Nephron (organoid): ENCODE measurements at regions not wholly inside any gene's neighbourhood (a gene's known extent, or its start where the extent isn't known, plus 50 kb on each side); places are given as distances from the start of the nearest gene placed in this dataset.
A peak's percentile ranks its signal among the peaks of the same experiment; 100 is the strongest.

Source experiments
- H3K27ac Mint-ChIP-seq, 3 experiments: 2 replicates each; pipeline ENCODE4 v1.8.0; 2020; ENCODE audit warnings: mixed read lengths in 3 of 3, mild to moderate bottlenecking in 2 of 3, moderate library complexity in 1 of 3
- H3K27me3 Mint-ChIP-seq: 2 replicates; pipeline ENCODE4 v1.8.0; 2021; ENCODE audit warnings: low read depth, mild to moderate bottlenecking, moderate library complexity, mixed read lengths
- H3K36me3 Mint-ChIP-seq: 2 replicates; pipeline ENCODE4 v1.8.0; 2020; ENCODE audit warnings: low read depth, mixed read lengths
- H3K4me1 Mint-ChIP-seq: 2 replicates; pipeline ENCODE4 v1.8.0; 2020; ENCODE audit warnings: mixed read lengths
- H3K4me3 Mint-ChIP-seq, 3 experiments: 2 replicates each; pipeline ENCODE4 v1.8.0; 2020; ENCODE audit warnings: mild to moderate bottlenecking in 3 of 3, mixed read lengths in 3 of 3, moderate library complexity in 2 of 3
- H3K9me3 Mint-ChIP-seq: 2 replicates; pipeline ENCODE4 v1.8.0; 2020; ENCODE audit warnings: mixed read lengths
- CTCF ChIP-seq, 3 experiments: fragments of 200-600 bp; sonication (generic); IDR thresholded peaks; one replicate each; pipeline ENCODE4 v1.5.0; 2021; ENCODE audit warnings: antibody characterized with exemption in 3 of 3; ENCODE audit not compliant: unreplicated experiment in 3 of 3

GRCh38 chr10:78278058-78278404, 244.4 kb downstream of the RPS24 start:
- H3K27ac Mint-ChIP-seq = no peak overlapping the region
- no peak for TF ChIP-seq CTCF (IDR thresholded peaks at IDR 0.05; ENCODE audit: unreplicated experiment in 3 of 3)
- H3K4me1 Mint-ChIP-seq = peaks cover 27% of the 10 kb centered on the region
- H3K9me3 Mint-ChIP-seq = no peaks in the 10 kb centered on the region
- H3K4me3 Mint-ChIP-seq = no peak overlapping the region
- H3K27me3 Mint-ChIP-seq = peaks cover 8% of the 10 kb centered on the region
- no peaks in the 10 kb centered on the region for H3K36me3 Mint-ChIP-seq

- no peak for TF ChIP-seq CTCF (IDR thresholded peaks at IDR 0.05; ENCODE audit: unreplicated experiment in 3 of 3)
- Mint-ChIP-seq H3K27me3 (peaks cover 10% of the 10 kb centered on the region), H3K27ac (peak overlapping the region in 2 of 3 experiments; percentile 30 to 80), H3K36me3 (no peaks in the 10 kb centered on the region), H3K4me3 (no peak overlapping the region), H3K9me3 (no peaks in the 10 kb centered on the region), H3K4me1 (peaks cover 36% of the 10 kb centered on the region)
Observed at GRCh38 chr10:78279756-78280155, 246.1 kb downstream of the RPS24 start.

- no peaks in the 10 kb centered on the region for H3K9me3 Mint-ChIP-seq
- peaks cover 40% of the 10 kb centered on the region for H3K4me1 Mint-ChIP-seq
- H3K27me3 Mint-ChIP-seq = peaks cover 10% of the 10 kb centered on the region
- no peaks in the 10 kb centered on the region for H3K36me3 Mint-ChIP-seq
- no peak for TF ChIP-seq CTCF (IDR thresholded peaks at IDR 0.05; ENCODE audit: unreplicated experiment in 3 of 3)
- H3K27ac Mint-ChIP-seq = peak overlapping the region; percentile 30 to 80 (median 55)
- H3K4me3 Mint-ChIP-seq = no peak overlapping the region
Observed at GRCh38 chr10:78280604-78281003, 246.9 kb downstream of the RPS24 start.

- Mint-ChIP-seq H3K9me3 (no peaks in the 10 kb centered on the region), H3K4me3 (no peak overlapping the region), H3K27me3 (peaks cover 10% of the 10 kb centered on the region), H3K27ac (peak overlapping the region in 2 of 3 experiments; percentile 3 to 54), H3K4me1 (peaks cover 40% of the 10 kb centered on the region), H3K36me3 (no peaks in the 10 kb centered on the region)
- no peak for TF ChIP-seq CTCF (IDR thresholded peaks at IDR 0.05; ENCODE audit: unreplicated experiment in 3 of 3)
Observed at GRCh38 chr10:78281627-78282026, 248.0 kb downstream of the RPS24 start.

GRCh38 chr10:78283069-78283682, 249.5 kb downstream of the RPS24 start:
- Mint-ChIP-seq H3K27ac (peak overlapping the region; percentile 11 to 71 (median 42)), H3K27me3 (peaks cover 10% of the 10 kb centered on the region), H3K4me3 (no peak overlapping the region), H3K9me3 (no peaks in the 10 kb centered on the region), H3K36me3 (no peaks in the 10 kb centered on the region), H3K4me1 (peaks cover 42% of the 10 kb centered on the region)
- TF ChIP-seq CTCF (IDR thresholded peaks at IDR 0.05; ENCODE audit: unreplicated experiment in 3 of 3) = no peak

- peaks cover 10% of the 10 kb centered on the region for H3K27me3 Mint-ChIP-seq
- peak overlapping the region; percentile 43 to 96 (median 83) for H3K27ac Mint-ChIP-seq
- H3K36me3 Mint-ChIP-seq = no peaks in the 10 kb centered on the region
- no peak overlapping the region for H3K4me3 Mint-ChIP-seq
- no peaks in the 10 kb centered on the region for H3K9me3 Mint-ChIP-seq
- TF ChIP-seq CTCF (IDR thresholded peaks at IDR 0.05; ENCODE audit: unreplicated experiment in 3 of 3) = no peak
- H3K4me1 Mint-ChIP-seq = peaks cover 40% of the 10 kb centered on the region
Observed at GRCh38 chr10:78284381-78284780, 250.7 kb downstream of the RPS24 start.
